ENCODE measurements at regions not wholly inside any gene's neighbourhood (a gene's known extent, or its start where the extent isn't known, plus 50 kb on each side); places are given as distances from the start of the nearest gene placed in this dataset.

- H3K4me1 ChIP-seq: no peaks in the 10 kb centered on the region
- no peaks in the 10 kb centered on the region for H3K36me3 ChIP-seq
- 44 to 73% methylated on average over 2 of the region's 2 CpGs for WGBS, 2 donors
- H3K27ac ChIP-seq: no peak overlapping the region
- H3K9me3 ChIP-seq: no peaks in the 10 kb centered on the region
- no peak overlapping the region for H3K4me3 ChIP-seq
- no peaks in the 10 kb centered on the region for H3K27me3 ChIP-seq
- DNase-seq: no peak
- intact Hi-C loops (cut with DNase I): no loop called here
- TF ChIP-seq POLR2A (IDR thresholded peaks at IDR 0.05): no peak
- TF ChIP-seq, protein P1, sequence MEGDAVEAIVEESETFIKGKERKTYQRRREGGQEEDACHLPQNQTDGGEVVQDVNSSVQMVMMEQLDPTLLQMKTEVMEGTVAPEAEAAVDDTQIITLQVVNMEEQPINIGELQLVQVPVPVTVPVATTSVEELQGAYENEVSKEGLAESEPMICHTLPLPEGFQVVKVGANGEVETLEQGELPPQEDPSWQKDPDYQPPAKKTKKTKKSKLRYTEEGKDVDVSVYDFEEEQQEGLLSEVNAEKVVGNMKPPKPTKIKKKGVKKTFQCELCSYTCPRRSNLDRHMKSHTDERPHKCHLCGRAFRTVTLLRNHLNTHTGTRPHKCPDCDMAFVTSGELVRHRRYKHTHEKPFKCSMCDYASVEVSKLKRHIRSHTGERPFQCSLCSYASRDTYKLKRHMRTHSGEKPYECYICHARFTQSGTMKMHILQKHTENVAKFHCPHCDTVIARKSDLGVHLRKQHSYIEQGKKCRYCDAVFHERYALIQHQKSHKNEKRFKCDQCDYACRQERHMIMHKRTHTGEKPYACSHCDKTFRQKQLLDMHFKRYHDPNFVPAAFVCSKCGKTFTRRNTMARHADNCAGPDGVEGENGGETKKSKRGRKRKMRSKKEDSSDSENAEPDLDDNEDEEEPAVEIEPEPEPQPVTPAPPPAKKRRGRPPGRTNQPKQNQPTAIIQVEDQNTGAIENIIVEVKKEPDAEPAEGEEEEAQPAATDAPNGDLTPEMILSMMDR (IDR thresholded peaks at IDR 0.05): no peak
Observed at GRCh38 chr12:71041476-71041875, 116.3 kb downstream of the TSPAN8 start.

DNA sequence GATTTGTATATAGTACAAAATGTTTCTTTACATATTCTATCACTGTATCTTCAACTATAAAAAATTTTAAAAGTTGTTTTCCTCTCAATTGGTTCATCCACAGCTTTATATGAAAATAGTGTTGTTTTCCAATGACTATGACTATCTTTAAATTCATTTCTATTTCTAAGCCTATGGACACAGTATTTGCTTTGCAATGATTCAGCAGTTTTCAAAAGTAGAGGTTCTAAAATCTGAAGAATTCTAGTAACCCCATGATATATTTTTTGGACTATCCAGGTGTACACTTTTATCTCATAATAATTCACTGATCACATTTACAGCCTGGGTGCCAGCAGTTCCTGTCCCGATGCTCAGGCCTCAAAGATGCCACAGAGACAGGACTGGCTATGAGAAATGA, 118.4 kb upstream of the PTPRR start:
- WGBS, 2 donors: 100% methylated on average over 1 of the region's 1 CpG
- Histone ChIP-seq H3K4me1 (no peaks in the 10 kb centered on the region), H3K9me3 (no peaks in the 10 kb centered on the region), H3K27ac (no peak overlapping the region), H3K4me3 (no peak overlapping the region), H3K36me3 (no peaks in the 10 kb centered on the region), H3K27me3 (no peaks in the 10 kb centered on the region)
- no peak for DNase-seq
- TF ChIP-seq, protein P1 (IDR thresholded peaks at IDR 0.05): no peak
- no peak for TF ChIP-seq POLR2A (IDR thresholded peaks at IDR 0.05)
- intact Hi-C loops (cut with DNase I): no loop called here

GRCh38 chr12:71036526-71036925, 116.0 kb upstream of the PTPRR start:
- Histone ChIP-seq H3K4me1 (no peaks in the 10 kb centered on the region), H3K27me3 (no peaks in the 10 kb centered on the region), H3K4me3 (no peak overlapping the region), H3K9me3 (no peaks in the 10 kb centered on the region), H3K36me3 (no peaks in the 10 kb centered on the region), H3K27ac (no peak overlapping the region)
- no peak for TF ChIP-seq POLR2A (IDR thresholded peaks at IDR 0.05)
- TF ChIP-seq, protein P1 (IDR thresholded peaks at IDR 0.05): no peak
- WGBS, 2 donors: 32 to 75% methylated on average over 1 of the region's 1 CpG
- intact Hi-C loops (cut with DNase I): no loop called here
- no peak for DNase-seq

DNA sequence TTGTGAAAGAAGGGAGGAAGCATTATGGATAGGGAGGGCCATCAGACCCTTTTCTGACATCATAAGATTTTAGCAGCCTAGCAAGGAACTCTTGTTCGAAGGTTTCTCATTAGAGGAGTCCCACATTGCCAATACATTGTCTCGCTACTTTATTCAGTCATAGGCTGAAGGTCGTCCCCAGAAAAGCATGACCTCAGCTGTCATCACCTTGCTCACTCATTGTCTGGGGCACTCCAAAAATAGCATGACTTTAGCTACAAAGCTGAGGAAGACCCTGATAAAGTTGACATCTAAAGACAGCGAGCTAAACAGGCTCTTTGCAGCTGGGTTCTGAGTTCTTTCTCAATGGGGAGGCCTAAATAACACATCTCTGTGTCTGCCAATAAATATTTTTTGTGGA, 112.4 kb upstream of the PTPRR start:
- Histone ChIP-seq H3K27me3 (no peaks in the 10 kb centered on the region), H3K9me3 (no peaks in the 10 kb centered on the region), H3K36me3 (no peaks in the 10 kb centered on the region), H3K4me1 (no peaks in the 10 kb centered on the region), H3K27ac (no peak overlapping the region), H3K4me3 (no peak overlapping the region)
- no peak for DNase-seq
- TF ChIP-seq, protein P1 (IDR thresholded peaks at IDR 0.05): no peak
- no peak for TF ChIP-seq POLR2A (IDR thresholded peaks at IDR 0.05)
- WGBS, 2 donors: 51 to 55% methylated on average over 4 of the region's 4 CpGs
- intact Hi-C loops (cut with DNase I): no loop called here

GRCh38 chr12:71029302-71029701, 108.8 kb upstream of the PTPRR start:
- Histone ChIP-seq H3K27ac (no peak overlapping the region), H3K27me3 (no peaks in the 10 kb centered on the region), H3K4me3 (no peak overlapping the region), H3K36me3 (no peaks in the 10 kb centered on the region), H3K4me1 (no peaks in the 10 kb centered on the region), H3K9me3 (no peaks in the 10 kb centered on the region)
- DNase-seq: no peak
- TF ChIP-seq POLR2A (IDR thresholded peaks at IDR 0.05): no peak
- TF ChIP-seq, protein P1 (IDR thresholded peaks at IDR 0.05): no peak
- WGBS, 2 donors: 77 to 82% methylated on average over 3 of the region's 3 CpGs
- intact Hi-C loops (cut with DNase I): no loop called here
